GM12878 (cell line): ENCODE measurements at regions not wholly inside any gene's neighbourhood (a gene's known extent, or its start where the extent isn't known, plus 50 kb on each side); places are given as distances from the start of the nearest gene placed in this dataset.

Source experiments
- ATF7 ChIP-seq: fragments of 450-650 bp; IDR thresholded peaks from 2 replicates; pipeline ENCODE4 v1.6.1; 2016; ENCODE audit warnings: low read depth, mild to moderate bottlenecking
- BRCA1 ChIP-seq: IDR thresholded peaks from 2 replicates; pipeline ENCODE4 v1.6.1; 2011; ENCODE audit warnings: low read depth, low read length, improper control_type of control experiment
- CBX5 ChIP-seq: sonication (generic); IDR thresholded peaks from 2 replicates; pipeline ENCODE4 v1.6.1; 2016; ENCODE audit warnings: low read depth, moderate library complexity, mild to moderate bottlenecking, inconsistent platforms
- E2F4 ChIP-seq: IDR thresholded peaks from 2 replicates; pipeline ENCODE4 v1.6.1; 2012; ENCODE audit warnings: low read depth, low read length, improper control_type of control experiment
- EED ChIP-seq: sonication (generic); IDR thresholded peaks from 2 replicates; pipeline ENCODE4 v1.6.1; 2016; ENCODE audit warnings: antibody characterized with exemption, low read depth
- HDAC6 ChIP-seq: fragments of 200-600 bp; sonication (generic); IDR thresholded peaks from one replicate; pipeline ENCODE4 v1.8.0; 2017; ENCODE audit warnings: antibody characterized with exemption; ENCODE audit not compliant: unreplicated experiment
- JUNB ChIP-seq: IDR thresholded peaks from 2 replicates; pipeline ENCODE4 v1.6.1; 2016; ENCODE audit warnings: antibody characterized with exemption, mild to moderate bottlenecking
- MEF2B ChIP-seq: fragments of 450-650 bp; IDR thresholded peaks from 2 replicates; pipeline ENCODE4 v1.6.1; 2018; ENCODE audit warnings: mild to moderate bottlenecking, moderate library complexity; ENCODE audit not compliant: partially characterized antibody, poor library complexity, severe bottlenecking
- NFYB ChIP-seq: IDR thresholded peaks from 2 replicates; pipeline ENCODE4 v1.6.1; 2011; ENCODE audit warnings: low read depth, mild to moderate bottlenecking, low read length, improper control_type of control experiment, moderate library complexity; ENCODE audit not compliant: insufficient read depth
- POLR2AphosphoS2 ChIP-seq: IDR thresholded peaks from 2 replicates; pipeline ENCODE4 v1.6.1; 2011; ENCODE audit warnings: low read depth, mild to moderate bottlenecking, low read length, improper control_type of control experiment, moderate library complexity
- POU2F2 ChIP-seq: IDR thresholded peaks from 3 replicates; pipeline ENCODE4 v1.6.1; 2011; ENCODE audit warnings: low read depth, mild to moderate bottlenecking, low read length, borderline replicate concordance
- PRDM15 ChIP-seq: fragments of 450-650 bp; formaldehyde crosslinking; IDR thresholded peaks from 2 replicates; pipeline ENCODE4 v1.4.0; 2020; ENCODE audit warnings: mild to moderate bottlenecking, moderate library complexity
- ZBTB33 ChIP-seq: fragments of 450-650 bp; IDR thresholded peaks from 2 replicates; pipeline ENCODE4 v1.6.1; 2017; ENCODE audit warnings: mild to moderate bottlenecking
- ZSCAN29 ChIP-seq: fragments of 450-650 bp; IDR thresholded peaks from 2 replicates; pipeline ENCODE4 v1.6.1; 2017; ENCODE audit warnings: mild to moderate bottlenecking, moderate library complexity
- TF ChIP-seq, protein P1 (sequence below): fragments of 450-650 bp; IDR thresholded peaks from 2 replicates; pipeline ENCODE4 v1.6.1; 2017; ENCODE audit warnings: mild to moderate bottlenecking, moderate library complexity

DNA sequence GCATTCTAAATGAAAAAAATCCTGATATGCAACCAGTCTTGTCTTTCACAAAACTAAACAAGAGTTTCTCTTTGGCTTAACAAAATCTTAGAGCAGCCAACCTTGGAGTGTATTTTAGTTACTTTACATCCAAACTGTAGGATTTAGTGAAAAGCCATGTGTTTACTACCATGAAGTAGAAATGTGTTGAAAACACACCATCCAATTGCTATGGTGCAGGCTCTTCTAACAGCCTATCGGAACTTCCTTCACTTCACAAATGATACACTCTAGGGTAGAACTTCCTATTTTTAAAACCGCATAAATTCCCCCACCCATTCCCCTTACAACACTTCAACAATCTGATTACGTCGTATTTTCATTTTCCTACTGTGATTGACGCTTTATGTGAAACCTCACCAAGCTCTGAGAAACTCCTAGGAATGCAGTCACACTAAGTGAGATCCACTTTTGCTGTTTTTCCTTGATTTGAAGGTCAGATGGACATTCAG is 74.4 kb upstream of the MAP4K4 start (continued):
- TF ChIP-seq ZBTB33 (no peak), ZSCAN29 (no peak), BRCA1 (no peak), PRDM15 (CRISPR knock-in tag) (no peak), ATF7 (peak; percentile 93), CBX5 (no peak), POLR2AphosphoS2 (no peak), NFYB (peak; percentile 63; the same call in 1 of the 2 replicates), POU2F2 (no peak), E2F4 (no peak), EED (peak; percentile 61; the same call in 1 of the 2 replicates), JUNB (peak; percentile 42), MEF2B (no peak), HDAC6 (no peak)
- TF ChIP-seq, protein P1, sequence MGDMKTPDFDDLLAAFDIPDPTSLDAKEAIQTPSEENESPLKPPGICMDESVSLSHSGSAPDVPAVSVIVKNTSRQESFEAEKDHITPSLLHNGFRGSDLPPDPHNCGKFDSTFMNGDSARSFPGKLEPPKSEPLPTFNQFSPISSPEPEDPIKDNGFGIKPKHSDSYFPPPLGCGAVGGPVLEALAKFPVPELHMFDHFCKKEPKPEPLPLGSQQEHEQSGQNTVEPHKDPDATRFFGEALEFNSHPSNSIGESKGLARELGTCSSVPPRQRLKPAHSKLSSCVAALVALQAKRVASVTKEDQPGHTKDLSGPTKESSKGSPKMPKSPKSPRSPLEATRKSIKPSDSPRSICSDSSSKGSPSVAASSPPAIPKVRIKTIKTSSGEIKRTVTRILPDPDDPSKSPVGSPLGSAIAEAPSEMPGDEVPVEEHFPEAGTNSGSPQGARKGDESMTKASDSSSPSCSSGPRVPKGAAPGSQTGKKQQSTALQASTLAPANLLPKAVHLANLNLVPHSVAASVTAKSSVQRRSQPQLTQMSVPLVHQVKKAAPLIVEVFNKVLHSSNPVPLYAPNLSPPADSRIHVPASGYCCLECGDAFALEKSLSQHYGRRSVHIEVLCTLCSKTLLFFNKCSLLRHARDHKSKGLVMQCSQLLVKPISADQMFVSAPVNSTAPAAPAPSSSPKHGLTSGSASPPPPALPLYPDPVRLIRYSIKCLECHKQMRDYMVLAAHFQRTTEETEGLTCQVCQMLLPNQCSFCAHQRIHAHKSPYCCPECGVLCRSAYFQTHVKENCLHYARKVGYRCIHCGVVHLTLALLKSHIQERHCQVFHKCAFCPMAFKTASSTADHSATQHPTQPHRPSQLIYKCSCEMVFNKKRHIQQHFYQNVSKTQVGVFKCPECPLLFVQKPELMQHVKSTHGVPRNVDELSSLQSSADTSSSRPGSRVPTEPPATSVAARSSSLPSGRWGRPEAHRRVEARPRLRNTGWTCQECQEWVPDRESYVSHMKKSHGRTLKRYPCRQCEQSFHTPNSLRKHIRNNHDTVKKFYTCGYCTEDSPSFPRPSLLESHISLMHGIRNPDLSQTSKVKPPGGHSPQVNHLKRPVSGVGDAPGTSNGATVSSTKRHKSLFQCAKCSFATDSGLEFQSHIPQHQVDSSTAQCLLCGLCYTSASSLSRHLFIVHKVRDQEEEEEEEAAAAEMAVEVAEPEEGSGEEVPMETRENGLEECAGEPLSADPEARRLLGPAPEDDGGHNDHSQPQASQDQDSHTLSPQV = no peak
